ENCODE measurements at regions not wholly inside any gene's neighbourhood (a gene's known extent, or its start where the extent isn't known, plus 50 kb on each side); places are given as distances from the start of the nearest gene placed in this dataset.

DNA sequence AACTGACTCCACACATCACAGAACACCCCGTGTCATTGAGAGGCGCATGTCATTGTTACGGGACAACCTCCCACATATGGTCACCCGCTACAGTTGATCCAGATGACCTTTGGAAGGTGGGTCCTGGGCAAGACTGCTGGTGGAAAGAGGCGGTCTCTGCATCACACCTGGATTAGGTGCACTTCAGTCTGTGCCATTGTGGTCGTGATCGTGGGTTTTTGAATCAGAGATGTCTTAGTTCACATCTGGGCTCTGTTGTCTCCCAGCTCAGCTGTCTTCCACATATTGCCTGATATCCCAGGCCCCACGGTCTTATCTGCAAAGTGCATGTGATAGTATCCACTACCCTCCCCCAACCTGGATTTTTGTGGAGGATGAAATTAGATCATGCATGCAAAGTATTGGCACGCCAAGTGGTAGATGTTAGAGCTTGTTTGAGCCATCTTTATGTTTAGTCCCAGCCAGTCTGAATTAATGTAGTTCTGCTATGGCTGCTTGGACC is 208.7 kb upstream of the FOXN3 start:
- no peak for DNase-seq

DNA sequence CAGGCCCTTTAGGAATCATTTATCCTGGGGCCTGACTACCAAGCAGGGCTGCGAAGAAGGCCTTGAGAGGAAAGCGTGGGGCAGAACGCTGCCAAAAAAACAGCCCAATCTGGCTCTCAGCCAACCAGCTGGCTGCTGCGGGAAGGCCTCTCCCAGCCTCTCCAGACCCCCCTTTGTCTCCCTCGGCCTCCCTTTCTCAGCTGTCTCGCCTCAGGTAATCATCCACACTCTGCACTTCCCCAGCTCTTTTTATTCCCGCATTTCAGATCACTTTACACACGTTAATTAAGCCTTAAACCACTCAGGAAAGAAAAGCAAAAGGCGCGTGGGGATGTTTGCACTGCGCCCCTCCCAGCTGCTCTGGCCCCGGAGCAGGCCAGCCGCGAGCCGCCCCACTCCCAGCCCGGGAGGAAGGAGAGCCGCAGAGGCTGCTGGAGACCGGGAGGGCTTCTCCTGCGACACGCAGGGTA is 208.2 kb upstream of the FOXN3 start:
- no peak for DNase-seq

DNA sequence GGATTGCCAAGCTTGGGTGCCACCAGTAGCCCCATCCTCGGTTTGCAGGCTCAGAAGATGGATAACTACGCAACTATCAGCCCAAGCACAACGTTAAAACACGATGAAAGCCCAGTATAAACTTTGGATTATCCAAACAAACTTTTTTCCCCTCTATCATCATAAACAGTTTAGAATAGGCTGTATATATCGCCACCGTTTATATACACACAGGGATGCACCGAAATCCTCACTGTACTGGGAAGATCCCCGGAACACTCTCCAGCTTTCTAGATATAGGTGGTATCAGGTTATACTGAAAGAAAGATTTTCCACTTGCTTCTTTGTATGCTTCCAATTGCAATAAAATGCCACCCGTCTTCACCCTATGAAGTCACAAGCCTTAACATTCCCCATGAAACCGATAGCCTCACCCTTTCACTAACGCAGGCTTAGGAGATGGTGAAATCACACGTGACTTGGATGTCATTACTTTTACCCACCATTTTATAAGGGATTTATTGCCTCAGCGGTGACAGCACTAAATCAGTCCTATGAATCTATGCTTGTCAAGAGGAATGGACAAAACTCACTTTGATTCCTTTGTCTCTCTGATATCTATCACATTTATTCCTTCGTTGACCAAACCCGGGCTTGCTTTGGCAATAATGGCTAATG is 207.6 kb upstream of the FOXN3 start:
- DNase-seq, result no peak

DNA sequence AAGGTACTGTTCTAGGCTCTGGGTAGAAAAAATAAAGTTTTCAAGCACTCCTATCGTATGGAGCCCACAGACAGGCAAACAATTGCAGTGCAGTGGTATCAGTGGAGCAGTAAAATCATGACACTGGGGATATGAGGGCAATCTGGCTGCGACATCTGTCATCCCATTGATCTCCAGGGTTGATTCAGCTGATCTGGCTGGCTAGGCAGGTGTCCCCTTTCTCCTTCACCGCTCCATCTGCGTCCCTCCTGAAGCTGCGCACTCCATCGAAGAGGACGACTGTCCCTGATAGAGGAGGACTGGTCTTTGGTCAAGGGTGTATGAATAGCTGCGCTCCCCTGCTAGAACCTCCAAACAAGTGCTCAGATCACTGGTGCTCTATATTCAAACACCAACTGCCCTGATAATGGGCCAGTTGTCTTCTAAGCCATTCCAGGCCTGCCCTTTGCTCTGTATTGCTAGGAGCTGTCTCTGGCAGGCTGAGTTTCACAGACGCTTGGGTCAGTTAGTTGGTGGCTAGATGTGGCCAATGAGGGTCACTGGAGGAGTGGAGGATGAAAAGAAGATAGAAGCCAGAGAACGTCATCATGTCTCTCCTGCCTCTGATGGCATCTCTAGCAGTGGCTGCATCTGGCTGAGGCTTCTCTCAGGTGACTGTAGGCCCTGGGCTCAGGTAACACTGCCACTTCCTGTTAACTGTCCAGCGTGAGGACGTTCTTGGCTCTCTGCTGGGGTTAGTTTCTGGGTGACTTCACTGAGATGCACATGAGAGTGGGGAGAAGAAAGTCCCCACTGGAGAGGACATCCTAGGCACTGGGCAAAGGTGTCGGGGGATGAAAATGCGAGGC is 205.0 kb upstream of the FOXN3 start:
- no peak for DNase-seq

DNA sequence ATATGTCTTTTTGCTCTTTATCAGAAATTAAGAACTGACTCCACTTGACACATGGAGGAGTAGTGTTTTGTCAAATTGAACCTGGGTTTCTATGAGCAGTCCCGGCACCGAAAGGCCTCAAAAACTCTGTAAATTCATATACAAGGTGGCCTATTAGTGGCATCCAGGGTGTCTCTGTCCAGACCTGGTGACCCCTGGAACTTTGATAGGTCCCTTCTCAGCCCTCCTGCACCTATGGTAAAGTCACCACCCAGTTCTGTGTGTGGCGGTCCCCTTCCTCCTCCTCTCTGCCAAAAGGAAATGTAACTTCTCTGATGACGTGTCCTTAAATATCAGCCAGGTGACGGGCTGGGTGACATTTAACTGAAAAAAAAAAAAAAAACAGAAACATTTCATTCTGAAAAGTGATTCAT is 204.0 kb upstream of the FOXN3 start:
- DNase-seq, result peak; percentile 80

DNA sequence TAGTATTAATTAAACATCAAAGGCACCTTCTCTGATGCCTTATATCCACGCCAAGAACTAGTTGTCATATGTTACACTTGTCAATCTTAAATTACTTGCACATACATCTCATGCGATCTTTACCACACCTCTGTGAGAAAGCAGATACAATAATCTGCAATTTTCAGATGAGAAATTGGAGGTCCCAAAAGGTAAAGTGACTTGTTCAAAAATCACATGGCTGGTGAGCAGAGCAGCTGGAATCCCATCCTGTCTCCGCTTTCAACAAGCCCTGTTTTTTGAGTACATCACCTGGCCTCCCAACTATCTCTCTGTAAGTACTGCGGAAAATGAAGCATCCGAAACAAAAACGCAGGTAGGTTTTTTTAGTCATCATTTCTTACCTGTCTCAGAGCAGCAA is 203.4 kb upstream of the FOXN3 start:
- peak; percentile 16 for DNase-seq

DNA sequence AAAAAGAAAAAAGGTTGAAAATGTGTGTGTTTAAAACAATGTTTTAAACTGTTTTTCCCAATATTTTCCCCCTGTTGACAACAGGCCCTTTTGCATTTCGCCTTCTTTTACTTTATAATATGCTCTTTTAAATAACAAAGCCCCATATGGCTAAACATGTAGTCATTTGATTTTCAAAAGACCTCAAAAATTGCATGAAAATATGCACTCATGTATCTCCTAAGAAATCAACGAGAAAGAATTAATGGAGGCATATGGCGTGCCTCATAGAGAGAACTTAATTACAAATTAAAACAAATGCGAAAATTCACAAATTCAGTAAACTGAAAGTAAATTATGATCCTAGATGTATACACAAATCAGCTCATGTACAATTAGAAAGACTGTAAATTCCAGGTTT is 202.6 kb upstream of the FOXN3 start:
- DNase-seq, result no peak

DNA sequence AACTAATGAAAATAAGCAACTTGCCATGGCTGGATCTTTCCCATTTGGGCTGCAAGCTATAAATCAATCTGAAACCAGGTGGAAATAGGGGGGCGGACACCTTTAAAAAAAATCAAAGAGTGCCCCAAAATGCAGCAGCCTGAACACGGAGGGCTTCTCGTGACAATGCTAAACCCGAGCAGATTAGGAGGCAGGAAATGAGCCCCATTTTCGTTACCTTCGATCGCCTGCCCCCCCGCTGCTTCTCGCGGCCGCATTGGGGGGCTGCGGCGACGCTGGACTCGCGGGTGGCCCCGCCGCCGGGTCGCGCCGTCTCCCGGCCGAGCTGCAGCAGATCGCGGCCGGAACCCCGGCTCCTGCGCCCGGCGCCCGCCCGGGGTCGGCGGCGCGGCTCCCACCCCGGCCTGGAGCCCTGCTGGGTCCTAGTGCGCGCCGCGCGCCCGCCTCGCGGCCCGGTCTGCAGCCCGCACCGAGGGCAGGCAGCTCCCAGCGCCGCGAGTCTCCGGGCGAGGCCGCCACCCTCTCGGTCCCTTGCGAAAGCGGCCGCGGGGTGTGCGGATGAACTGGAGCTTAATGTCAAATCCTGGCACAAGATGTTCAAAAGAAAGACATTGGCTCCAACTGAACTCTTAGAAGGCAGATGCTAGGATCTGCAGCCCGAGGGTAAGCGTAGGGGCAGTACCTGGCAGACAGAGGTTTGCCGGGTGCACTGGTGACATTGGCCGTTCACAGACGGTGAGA is 201.9 kb upstream of the FOXN3 start:
- DNase-seq, result peak; percentile 83

DNA sequence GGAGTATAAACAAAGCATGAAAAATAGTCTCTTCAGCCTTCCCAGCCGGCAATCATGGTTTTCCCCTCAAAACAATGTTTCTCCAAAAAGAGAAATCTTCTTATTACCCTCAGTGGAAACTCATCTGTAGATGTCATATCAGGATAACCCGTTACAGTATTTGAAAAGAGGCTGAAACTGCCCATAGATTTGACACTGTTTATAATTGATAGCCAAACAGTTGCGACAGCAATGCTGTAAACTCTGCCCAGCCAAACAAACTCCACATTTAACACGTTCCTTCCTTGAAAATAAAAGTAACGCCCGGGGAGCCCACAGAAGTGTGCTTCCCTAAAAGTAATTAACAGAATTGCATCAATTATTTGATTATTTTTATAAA is 201.3 kb upstream of the FOXN3 start:
- peak; percentile 34 for DNase-seq

DNA sequence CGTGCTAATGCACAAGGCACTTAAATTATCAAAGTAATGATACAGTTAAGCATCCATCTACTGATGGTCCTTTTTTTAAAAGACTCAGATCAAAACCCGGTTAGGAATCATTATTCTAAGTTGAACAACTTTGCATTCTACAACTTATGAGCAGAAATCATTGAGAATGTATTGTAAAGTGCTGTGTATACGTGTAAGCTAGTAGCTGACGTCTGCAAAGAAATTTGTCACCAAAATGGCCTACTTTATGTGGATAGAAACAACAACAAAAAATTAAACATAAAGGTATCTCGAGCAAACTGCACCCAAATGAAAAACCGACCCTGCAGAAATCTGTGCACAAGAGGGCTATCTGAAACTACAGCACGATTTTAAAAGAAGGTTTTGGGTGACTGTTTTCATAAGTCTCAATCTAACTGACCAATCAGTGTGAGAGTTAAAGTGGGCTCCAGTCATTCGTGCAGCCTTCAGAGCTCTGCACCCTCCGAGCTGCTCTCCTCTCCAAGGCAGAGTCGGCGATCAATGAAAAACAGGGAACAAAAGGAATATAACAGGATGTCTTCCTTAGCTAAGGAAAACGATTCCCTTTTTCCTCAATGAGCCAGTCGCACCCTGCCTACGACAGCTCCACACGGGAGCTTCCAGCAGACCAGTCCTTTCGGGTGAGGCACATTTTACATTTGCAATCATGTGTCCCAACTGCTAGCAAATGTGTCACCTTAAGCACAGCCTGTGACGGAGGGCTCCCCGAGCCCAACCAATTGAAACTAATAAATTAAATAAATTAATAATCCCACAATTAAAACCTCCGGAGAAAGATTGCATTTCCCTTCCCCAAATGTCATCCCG is 200.7 kb upstream of the FOXN3 start:
- peak; percentile 57 for DNase-seq

DNA sequence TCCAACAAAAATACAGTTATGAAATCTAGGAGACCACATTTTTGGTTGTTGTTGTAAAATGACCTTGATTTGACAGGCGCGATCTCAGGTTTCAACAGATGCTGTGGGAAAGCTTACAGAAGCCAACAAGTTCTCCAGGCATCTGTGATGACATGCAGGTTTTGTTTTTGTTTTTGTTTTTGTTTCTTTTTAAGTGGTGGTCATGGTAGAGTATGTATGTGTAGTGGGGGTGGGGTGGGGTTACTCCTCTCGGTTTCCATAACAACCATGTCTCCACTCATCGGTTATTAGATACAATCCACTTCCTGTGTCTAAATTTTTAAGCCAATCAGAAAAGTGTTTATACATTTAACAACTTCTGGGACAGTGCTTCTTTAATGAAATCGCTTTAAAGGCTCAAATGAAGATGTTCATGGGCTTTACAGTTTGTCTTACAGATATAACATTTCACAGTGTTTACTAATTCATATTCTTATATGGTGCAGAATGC is 199.9 kb upstream of the FOXN3 start:
- peak; percentile 74 for DNase-seq

DNA sequence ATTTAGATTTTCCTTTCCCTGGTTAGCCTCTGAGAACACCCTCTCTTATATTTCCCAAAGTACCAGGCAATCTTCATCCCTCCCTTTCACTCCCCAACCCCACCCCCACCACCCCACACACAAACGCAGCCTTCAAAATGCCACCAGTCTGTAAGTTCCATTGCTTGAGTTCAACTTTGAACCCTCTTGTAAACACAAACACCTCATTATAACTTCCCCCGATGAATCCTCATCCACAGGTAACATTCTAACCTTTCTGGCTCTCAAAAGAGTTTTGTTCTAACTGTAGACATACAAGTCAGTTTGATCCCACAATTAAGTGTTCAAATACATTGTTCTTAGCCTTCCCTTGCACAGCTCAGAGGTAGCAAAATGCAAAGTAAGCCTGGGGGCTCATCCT is 199.4 kb upstream of the FOXN3 start:
- no peak for DNase-seq

DNA sequence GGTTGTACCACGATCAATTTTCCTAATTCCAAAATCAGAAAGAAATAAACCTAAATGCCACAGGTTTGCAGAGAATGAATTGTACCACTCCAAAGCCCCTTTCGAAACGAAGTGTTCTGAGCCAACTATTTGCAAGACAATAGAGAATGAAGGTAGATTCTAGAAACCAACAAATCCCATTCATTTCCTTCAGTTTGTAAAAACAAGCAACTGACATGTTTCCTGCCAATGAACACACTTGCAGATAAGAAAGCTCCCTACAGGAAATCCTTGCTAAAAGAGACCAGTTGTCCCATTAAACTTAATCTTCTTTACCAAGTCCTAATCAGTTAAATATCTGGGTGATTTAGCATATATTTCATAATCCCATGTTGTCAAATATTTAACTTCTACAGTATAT is 198.4 kb upstream of the FOXN3 start:
- no peak for DNase-seq

DNA sequence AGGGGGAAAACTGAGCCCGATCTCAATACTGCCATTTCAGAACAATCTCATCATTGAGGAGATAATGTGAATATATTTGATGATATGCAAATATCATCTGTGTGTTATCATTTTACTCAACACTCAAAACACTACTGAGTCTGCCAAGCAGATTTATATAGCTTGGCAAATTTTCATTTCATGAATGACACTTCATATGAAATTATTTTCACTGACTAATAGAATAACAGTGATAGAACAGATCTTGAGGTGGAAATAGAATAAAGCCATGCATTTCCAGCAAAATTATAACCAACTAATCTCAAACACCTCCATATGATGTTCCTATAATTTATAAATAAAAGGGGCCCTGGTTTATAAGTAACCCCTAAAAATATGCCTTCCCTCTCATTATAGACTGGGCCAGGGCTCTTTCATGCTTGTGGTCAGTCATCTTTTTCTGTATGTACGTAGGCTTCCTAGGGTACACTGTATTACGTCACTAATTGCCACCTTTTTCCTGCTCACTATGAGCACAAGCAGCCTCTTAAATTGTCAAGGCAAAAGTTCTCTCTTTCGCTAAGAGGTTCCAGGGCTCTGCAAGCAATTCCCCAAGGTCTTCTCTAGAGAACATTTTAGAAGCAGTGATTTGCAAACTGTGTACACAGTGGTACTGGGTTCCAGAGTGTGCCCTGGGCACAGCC is 197.1 kb upstream of the FOXN3 start:
- DNase-seq, result peak; percentile 27

DNA sequence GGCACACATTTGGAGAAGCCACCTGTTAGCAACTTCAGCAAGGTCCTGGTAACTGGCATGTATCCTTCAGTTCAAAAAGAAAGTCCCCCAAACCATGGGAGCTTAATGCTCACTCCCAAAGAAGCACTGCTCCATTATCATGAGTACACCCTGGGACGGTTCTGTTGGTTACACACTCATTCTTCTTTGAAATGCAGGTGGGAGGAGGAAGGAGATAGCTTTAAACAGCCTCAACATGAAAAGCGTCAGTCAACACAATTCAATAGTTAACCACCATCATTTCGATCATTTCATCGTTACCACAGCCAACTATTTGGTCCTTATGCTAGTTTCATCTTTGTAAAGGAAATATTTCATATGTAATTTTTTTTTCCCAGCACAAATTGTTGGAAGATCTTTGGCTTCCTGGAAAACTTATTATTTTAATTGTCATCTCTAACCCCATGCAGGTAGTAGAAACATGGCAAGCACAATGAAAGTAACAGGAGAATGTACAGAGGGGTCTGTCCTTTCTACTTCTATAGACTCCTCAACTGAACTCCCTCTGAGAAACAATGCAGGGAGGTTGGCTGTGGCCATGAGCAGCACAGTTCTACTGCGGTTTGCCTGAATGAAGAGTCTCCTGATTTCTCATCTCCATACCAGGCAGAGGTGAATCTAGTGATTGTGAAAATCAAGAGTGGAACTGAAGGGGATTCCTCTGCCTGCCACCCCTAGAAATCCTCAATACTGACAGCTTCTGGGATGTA is 196.4 kb upstream of the FOXN3 start:
- peak; percentile 68 for DNase-seq

DNA sequence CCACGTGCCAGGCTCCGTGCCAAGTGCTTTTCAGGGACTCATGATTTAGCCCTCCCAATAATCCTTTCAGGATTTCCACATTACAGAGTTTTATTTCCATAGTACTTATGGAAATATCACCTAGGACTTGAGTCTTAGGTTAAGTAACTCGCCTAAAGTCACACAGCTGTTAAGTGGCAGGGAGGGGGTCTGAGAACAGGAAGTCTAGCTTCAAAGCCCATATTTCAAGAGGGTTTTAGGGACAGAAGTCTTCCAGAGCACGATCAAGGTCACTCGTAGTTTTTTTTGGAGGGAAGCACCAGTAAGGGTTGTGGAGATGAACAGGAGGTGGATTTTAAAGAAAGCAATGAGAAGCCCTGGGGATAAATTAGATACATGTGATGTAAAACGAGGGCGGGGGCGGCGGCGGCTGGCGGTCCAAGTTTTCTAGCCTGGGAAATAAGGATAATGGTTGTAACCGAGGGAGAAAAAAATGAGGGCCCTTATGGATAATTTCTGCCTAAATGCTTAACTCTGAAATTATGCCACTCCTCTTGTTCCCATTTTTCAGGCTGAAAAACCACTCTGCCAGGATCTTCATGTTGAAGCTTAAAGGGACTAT is 192.6 kb upstream of the FOXN3 start:
- DNase-seq, result no peak

DNA sequence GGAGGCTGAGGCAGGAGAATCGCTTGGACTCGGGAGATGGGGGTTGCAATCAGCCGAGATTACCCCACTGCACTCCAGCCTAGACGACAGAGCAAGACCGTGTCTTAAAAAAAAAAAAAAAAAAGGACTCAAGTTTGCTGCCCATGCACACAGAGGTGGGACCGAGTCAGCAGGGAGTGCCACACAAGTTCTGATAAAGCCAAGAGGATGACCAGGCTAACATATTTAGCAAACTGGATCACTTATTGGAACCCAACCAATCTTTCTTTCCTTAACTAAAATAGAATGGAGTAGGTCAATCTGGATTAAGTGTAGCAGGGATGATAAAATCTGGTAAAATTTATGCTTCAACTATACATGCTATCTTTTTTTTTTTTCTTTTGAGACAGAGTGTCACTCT is 190.4 kb upstream of the FOXN3 start:
- no peak for DNase-seq

DNA sequence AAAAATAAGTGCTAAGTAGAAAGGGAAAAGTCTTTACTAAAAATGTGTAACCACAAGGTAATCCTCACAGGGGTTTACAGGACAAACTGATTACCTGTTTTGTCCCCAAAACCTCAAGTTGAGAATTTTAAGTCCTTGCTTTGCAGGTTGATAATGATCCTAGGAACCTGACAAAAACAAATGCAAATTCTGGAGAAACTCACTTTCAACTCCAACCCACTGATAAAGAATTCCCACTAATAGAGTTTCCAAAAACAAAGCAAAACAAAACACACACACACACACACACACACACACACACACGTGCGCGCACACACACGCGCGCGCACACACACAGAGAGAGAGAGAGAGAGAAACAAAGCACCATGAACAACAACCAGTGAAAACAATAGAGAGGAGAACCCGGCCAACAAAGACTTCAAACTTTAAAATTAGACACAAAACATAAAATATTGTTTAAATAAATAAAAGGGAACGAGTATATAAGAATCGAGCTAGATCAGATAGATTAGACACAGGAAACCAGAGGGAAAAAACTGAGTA is 187.0 kb upstream of the FOXN3 start:
- no peak for DNase-seq

DNA sequence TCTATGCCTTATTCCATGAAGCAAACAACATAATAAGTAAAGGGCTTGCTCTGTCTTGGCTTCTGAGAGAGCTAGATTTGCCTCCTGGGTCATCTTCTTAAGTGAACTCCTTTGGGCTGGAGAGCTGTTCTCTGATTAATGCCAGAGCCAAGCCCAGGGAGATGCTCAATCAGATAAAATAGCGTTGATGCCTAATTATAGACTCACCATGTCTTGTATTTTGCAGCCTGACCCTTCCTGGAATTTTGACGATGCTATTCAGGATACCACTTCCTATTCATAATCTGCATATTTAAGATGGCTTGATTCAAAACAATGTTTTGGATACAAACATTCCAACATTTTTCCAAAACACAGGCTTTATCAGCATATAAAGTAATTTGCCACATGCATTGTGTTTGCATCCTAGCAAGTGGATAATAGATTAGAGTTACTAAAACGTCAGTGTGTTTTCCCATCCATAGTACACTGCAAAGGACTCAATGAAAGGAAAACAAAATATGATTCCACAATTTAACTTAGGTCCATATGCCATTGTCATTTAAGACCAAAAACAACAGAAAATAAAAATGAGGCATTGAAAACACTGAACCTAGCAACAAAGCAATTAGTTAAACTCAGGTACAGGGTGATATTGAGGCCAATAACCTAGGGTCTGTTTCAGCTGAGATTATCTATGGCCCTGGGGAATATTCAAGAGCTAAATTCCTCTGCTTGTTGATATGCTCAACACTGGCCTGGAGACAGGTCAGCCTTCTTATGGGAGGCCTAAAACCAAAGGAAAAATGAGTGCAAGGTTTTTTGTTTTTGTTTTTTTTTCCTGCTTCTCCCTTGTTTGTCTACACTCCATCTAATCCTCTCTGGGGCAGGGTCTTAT is 184.2 kb upstream of the FOXN3 start:
- no peak for DNase-seq
